GM21526 (cell line): ENCODE measurements at regions not wholly inside any gene's neighbourhood (a gene's known extent, or its start where the extent isn't known, plus 50 kb on each side); places are given as distances from the start of the nearest gene placed in this dataset.
"Not testable (repeated sequence)": the region's sequence is repeated elsewhere in the genome, so short reads cannot be mapped to it uniquely, and the experiment has no call there.

Experiments
- ATAC-seq: cut with Tn5 transposase; IDR thresholded peaks from one replicate; pipeline ENCODE4 v1.9.1; 2021; ENCODE audit warnings: moderate library complexity; ENCODE audit not compliant: unreplicated experiment, low FRiP score

DNA sequence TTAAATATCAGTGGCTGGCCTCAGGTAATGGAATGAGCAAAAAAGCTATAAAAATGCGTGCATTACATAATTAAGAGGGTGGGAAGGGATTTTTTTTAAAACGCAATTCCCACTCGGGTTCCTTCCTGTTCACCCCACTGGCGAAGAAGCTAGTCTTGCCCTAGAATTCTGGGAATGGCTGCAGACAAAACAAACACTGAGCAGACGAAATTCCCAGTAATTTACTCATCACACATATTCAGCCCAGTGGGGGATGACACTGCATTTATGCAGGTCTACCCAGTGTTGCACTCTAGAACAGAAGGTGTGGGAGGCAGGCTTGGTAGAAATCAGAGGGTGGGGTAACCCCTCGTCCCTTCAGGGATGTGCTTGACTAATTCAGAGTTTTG is 2695.0 kb upstream of the DEFB115 start:
- ATAC-seq = no peak

DNA sequence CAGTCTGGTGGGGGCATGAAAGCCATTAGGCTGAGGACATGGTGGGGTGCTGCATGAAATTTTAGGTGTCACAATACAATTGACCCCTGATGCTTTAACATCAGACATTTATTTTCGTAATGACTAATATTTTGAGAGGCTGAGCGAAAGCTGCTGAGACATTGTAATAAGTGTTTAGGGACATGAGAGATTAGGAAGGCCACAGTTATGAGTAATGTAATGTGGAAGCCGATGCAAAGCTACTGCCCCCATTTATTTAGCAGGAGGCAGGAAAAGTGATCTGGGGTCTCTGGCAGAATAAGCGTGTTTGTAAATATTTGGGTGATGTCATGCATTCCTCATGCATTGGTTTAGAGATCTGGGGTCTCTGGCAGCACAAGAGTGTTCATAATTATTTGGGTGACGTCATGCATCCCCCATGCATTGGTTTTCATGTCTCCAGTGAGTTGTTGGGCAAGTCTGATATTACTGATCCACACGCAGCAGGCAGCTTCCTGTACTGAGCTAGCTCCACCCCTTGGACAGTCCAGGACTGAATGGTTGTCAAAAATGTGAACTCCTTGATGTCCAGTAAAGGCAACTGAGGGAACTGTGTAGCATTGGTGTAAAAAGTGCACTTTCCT is 2694.5 kb upstream of the DEFB115 start:
- not testable (repeated sequence) for ATAC-seq

DNA sequence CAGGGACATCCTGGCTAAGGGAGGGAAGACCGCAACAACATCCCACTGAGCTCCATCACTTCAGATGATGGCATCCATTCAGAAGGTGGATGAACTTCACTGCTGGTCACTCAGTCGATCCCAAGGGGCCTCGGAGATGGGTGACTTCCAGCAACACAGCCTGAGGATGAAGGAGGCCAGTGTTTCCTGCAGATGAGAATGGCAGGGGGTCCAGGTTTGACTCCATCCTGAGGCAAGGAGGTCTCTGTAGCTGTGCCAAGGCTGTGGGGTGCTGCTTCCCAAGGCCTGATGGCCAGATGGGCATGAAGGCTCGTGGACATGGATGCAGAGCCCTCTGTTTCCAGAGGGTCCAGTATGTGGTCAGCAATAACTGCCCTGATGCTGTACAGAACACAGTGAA is 2693.4 kb upstream of the DEFB115 start:
- not testable (repeated sequence) for ATAC-seq

DNA sequence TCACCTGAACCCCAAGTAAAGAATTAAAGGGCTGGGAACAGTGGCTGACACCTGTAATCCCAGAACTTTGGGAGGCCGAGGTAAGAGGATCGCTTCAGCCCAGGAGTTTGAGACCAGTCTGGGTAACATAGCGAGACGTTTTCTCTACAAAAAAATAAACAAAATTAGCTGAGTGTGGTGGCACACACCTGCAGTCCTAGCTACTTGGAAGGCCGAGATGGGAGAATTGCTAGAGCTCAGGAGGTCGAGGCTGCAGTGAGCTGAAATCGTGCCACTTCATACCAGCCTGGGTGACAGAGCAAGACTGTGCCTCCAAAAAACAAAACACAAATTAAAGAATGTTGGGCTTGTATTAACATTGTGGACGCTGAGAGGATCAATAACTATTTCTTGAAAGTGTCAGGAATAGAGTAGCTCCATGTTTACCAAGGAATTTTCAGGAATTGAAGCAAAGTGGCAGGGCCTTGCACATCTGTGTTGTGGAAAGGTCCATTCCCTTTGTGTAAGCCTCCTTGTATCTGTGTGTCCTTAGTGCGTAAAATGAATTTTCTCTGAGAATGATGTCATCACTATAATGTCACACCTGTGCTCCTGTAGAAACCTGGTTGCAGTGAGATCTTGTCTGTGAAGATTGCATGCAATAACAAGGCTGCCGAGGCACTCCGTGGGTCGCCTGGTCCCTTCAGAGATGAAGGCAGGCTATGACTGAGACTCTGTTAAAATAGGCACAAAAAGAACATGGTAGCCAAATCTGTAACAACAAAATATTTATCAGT is 2692.6 kb upstream of the DEFB115 start:
- not testable (repeated sequence) for ATAC-seq

DNA sequence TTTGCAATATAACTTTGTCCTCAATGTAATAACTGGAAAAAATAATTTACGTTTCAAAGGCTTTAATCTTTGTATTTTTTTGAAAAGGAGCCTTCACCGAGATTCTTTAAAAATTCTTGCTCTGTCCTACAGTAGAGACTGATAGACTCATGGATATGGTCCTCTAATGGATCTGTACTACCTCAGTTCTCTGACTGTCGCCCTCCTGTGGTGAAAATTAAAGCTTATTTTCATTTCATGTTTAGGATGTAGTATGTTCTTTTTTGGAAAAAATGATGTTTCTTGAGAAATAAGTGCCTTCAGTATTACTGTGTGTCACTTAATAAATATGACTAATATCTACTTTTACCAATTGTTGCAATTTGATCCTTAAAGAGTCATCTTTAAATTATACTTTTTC is 2681.5 kb upstream of the DEFB115 start:
- ATAC-seq = not testable (repeated sequence)

DNA sequence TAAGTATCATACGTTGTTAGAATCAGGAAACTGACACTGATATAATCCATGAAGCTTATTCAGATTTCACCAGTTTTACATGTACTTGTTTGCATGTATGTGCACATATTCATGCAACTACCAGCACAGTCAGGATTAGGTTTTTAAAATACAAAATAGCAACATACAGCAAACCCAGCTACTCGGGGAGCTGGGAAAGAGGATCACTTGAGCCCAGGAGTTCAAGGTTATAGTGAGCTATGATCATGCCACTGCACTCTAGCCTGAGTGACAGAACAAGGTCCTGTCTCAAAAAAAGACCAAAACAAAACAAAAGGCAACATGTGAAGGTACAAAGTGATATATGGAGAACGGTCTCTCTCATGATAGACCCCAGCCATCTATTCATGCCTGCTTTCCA is 2665.8 kb upstream of the DEFB115 start:
- ATAC-seq = not testable (repeated sequence)

DNA sequence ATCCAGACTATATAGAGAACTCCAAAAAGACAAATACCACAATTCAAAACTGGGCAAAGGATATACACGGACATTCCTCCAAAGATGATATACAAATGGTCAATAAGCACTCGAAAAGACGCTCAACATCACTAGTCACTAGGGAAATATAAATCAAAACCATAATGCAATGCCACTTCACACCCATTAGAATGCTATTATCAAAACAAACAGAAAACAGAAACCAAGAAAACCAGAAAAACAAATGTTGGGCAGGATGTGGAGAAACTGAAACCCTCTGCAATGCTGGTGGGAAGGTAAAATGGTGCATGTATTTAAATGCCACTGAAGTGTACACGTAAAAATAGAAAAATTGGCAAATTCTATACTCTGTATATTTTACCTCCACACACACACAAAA is 2664.1 kb upstream of the DEFB115 start:
- ATAC-seq = not testable (repeated sequence)

DNA sequence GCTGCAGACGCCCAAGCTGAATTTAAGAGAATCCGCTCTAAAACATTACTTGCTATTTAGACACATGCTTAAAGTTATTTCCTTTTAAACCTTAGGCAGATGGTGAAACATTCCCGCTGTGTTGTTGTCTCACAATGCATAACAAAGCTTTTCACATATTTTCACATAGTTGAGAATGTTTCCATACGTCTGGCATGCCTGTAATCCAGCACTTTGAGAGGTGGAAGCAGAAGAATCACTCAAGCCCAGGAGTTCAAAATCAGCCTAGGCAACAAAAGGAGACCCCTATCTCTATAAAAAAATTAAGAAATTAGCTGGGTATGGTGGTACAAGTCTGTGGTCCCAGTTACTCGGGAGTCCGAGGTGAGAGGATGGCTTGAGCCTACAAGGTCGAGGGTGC is 2663.0 kb upstream of the DEFB115 start:
- not testable (repeated sequence) for ATAC-seq

DNA sequence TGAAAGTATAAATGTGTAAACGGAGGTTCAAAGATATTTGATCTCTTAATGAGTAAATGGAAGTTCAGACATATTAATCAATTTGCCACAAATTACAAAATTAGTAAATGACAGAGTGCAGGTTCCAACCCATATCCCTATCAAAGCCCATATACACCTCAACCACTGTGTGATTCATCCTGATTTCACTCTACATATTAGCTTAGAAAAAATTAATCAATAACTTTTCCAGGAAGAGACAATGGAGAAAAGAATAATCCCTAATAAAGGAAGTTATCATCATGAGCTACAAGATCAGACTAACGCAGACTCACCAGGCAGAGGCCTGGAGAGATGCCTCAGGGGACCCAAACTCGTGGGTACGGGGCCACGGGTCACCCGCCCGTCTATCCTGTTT is 2655.5 kb upstream of the DEFB115 start:
- ATAC-seq = not testable (repeated sequence)

DNA sequence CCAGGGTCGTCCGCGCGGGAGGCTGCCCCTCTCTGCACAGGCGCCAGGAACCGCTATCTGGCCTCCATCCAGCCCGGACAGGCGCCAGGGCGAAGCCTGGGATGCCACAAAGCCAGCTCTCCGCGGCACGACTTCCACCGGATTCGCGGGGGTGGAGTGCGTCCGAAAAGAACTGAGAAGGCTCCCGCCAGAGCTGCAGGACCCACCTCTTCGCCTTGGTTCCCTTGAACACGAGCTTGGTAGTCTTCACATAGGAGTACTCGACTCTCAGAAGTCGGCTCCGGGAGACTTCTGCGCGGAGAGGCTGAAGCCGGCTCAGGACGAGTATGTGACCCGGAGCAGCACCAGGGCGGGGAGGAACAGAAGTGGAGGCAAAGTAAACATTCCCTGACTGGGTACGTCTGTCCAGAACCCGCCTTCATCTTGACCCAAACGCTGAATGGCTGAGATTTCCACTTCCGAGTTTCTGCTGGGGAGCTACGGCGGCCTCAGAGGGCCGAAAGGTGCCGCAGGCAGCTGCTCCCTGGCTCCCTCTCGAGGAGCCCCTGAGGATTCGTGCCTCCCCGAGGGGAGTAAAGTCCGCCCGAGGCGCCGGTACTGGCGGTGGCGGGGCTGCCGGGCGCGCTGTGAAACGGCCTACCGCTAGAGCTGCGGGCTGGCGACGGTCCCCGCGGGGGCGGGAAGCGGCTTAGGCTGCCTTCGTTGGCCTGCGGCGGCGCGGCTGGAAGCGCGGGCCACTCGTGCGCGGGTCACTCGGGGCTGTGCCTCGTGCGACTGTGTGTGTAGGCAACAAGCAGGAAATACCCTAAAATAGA is 2654.9 kb upstream of the DEFB115 start:
- peak; percentile 99 for ATAC-seq

DNA sequence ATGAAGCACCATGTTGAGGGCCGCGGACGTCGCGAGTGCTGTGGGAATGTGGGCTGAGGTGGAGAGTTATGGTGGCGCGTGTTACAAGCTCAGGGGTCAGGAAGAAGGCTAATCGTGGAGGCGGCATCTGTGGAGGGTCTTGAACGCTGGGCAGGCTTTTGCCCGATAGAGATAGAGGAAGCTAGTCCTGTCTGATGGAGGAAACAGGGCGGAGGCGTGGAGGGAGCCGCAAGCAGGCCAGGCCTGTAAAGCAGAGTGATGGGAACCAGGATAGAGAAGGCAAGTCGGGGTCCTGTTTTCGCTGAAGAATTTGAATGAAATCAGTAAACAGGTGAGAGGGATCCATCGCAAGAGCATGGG is 2654.3 kb upstream of the DEFB115 start:
- not testable (repeated sequence) for ATAC-seq

DNA sequence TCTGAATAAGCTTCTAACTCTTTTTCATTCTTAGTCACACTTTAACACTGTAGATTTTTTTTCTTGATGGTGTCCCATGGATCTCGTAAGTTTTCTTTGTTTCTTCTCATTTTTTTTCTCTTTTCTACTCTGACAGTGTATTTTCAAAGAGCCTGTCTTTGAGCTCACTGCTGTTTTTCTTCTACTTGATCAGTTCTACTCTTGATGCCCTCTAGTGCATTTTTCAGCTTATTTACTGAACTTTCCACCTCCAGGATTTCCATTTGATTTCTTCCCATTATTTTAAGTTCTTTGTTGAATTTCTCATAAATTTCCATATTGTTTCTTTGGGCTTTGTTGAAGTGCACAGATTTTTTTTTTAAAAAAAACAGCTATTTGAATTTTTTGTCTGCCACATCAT is 2641.1 kb upstream of the DEFB115 start:
- ATAC-seq = no peak

DNA sequence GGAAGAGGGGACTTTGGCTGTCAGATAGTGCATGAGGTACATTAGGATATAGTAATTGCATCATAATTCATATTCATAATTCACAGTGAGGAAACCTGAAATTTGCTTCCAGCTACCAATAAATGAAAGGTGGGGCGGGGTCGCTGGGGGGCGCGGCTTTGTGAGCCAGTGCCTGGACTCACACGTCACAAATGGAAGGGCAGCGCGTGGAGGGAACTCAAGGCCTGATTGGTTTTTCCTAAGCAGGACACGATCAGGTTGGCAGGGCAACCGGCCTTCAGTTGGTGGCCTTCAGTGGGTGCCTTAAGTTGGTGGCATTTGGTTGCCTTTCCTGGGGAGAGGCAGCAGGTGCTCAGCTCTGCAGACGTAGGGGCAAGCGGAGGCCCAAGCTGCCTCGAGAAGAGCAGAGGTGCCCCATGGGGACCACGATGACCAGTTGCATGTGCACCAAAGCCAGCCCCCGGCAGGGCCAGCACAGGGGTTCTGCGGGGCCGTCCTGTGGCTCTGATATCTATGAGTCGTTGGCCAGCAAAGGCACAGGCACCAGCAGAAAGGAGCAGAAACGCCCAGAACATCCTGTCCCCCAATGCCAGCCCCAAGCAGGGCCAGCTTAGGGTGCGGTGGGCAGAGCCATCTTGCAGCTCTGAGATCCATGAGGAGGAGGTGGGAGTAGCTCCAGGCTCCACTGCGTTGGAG is 2637.4 kb upstream of the DEFB115 start:
- not testable (repeated sequence) for ATAC-seq

DNA sequence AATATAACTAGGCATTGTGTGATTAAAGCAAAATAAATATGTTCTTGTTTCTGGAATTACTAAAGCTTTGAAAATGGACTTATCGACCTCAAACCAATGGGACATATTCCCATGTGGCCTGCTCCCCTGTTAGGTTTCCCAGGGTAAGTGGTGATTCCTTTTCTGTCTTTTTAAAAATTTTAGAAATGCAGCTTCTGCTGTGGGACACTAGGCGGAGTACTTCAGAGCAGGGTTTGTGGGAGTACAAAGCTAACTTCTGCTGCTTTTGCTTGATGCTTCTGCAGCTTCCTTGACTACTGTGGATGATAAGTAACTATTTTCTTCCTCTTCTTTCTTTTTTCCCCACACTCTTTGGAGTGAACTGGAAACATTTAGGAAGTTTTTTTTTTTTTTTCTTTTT is 2632.4 kb upstream of the DEFB115 start:
- ATAC-seq = not testable (repeated sequence)

DNA sequence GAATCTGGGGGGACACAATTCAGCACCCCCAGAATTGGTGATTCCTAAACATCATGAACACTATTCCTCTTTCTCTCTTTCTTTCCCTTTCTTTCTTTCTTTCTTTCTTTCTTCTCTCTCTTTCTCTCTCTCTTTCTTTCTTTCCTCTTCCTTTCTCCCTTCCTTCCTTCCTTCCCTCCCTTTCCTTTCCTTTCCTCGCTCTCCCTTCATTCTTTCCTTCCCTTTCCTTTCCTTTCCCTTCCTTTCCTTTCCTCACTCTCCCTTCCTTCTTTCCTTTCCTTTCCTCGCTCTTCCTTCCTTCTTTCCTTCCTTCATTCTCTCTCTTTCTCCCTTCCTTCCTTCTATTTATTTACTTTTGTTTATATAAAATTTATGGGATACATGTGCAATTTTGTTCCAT is 2616.6 kb upstream of the DEFB115 start:
- not testable (repeated sequence) for ATAC-seq
